ENCODE measurements at regions not wholly inside any gene's neighbourhood (a gene's known extent, or its start where the extent isn't known, plus 50 kb on each side); places are given as distances from the start of the nearest gene placed in this dataset.

- DNase-seq (ENCODE audit: low spot score) = no peak
Measured at GRCh38 chr20:51076786-51077685, 54.1 kb upstream of the KCNG1 start.

DNA sequence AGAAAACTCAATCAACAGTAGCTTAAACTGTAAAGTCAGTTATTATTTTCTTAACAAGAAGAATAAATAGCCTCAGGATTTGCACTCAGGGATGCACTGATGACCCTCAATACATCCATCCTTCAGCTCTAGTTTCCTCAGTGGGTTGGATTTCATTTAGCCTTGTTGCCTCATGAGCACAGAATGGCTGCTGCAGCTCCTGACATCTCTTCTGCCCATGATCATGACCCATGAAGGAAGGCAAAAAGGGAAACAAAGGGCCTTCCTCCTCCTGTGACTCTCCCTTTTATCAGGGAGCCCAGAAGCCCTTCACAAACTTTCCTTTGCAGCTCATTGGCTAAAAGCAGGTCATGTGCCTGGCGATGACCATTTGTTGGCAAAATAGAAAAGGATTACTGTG, 51.2 kb upstream of the KCNG1 start:
- no peak for DNase-seq (ENCODE audit: low spot score)

Measured in SK-N-DZ (cell line).